ENCODE measurements at regions not wholly inside any gene's neighbourhood (a gene's known extent, or its start where the extent isn't known, plus 50 kb on each side); places are given as distances from the start of the nearest gene placed in this dataset.

- dilution Hi-C loops (cut with MboI; ENCODE audit: extremely low pct_ligation_motif_present, low sequenced_read_pairs) = no loop called here
- Histone ChIP-seq H2AFZ (ENCODE audit: low read depth, low read length) (no peak overlapping the region), H3K4me3 (replicated peaks in 1 of 3; ENCODE audit: insufficient read depth in 1 of 3, low read depth in 1 of 3, low read length in 3 of 3) (no peak overlapping the region), H3K4me1 (ENCODE audit: control insufficient read depth, extremely low read depth, insufficient read depth, low read length) (no peaks in the 10 kb centered on the region), H3K9me3 (replicated peaks; ENCODE audit: control insufficient read depth, insufficient read depth, low read length) (no peaks in the 10 kb centered on the region), H3K36me3 (ENCODE audit: control insufficient read depth in 2 of 2, extremely low read depth in 1 of 2, insufficient read depth in 2 of 2, low read length in 2 of 2) (no peaks in the 10 kb centered on the region), H3K79me2 (ENCODE audit: control insufficient read depth, insufficient read depth, low read length) (no peaks in the 10 kb centered on the region), H4K20me1 (replicated peaks; ENCODE audit: control insufficient read depth, extremely low read depth, insufficient read depth, low read length) (no peaks in the 10 kb centered on the region), H3K27me3 (ENCODE audit: control insufficient read depth in 2 of 2, insufficient read depth in 2 of 2, low read length in 2 of 2) (no peaks in the 10 kb centered on the region), H3K27ac (ENCODE audit: insufficient read depth, low read depth, low read length) (no peak overlapping the region), H3K9me1 (replicated peaks; ENCODE audit: control insufficient read depth, extremely low read depth, insufficient read depth, low read length) (no peaks in the 10 kb centered on the region), H3K4me2 (ENCODE audit: insufficient read depth, low read length) (no peak overlapping the region), H3K9ac (replicated peaks; ENCODE audit: extremely low read depth, insufficient read depth, low read length) (no peak overlapping the region)
- ChIA-PET CTCF (no interaction called here), POLR2A (no interaction called here)
- FAIRE-seq (no peak), DNase-seq (ENCODE audit: low read depth, low spot score) (no peak)
- intact Hi-C loops (cut with micrococcal nuclease) = no loop called here
- TF ChIP-seq MYC (IDR thresholded peaks at IDR 0.05; ENCODE audit: low read depth, low read length) (no peak), CTCF (IDR thresholded peaks at IDR 0.05; ENCODE audit: extremely low read depth in 1 of 2, insufficient read depth in 1 of 2, low read depth in 1 of 2, low read length in 2 of 2) (no peak), EZH2 (IDR thresholded peaks at IDR 0.05; ENCODE audit: borderline replicate concordance, low read depth, low read length, severe bottlenecking) (no peak)
- no TSS peak for BruUV-seq (replicated peaks)
Measured at GRCh38 chr5:168163966-168164365, 127.5 kb upstream of the WWC1 start.

GRCh38 chr5:168165221-168165914 lies 126.1 kb upstream of the WWC1 start:
- H3K4me2 ChIP-seq (ENCODE audit: insufficient read depth, low read length) = no peak overlapping the region
- no peak overlapping the region for H3K4me3 ChIP-seq (replicated peaks in 1 of 3; ENCODE audit: insufficient read depth in 1 of 3, low read depth in 1 of 3, low read length in 3 of 3)
- H4K20me1 ChIP-seq (replicated peaks; ENCODE audit: control insufficient read depth, extremely low read depth, insufficient read depth, low read length) = no peaks in the 10 kb centered on the region
- intact Hi-C loops (cut with micrococcal nuclease) (no loop called here), dilution Hi-C loops (cut with MboI; ENCODE audit: extremely low pct_ligation_motif_present, low sequenced_read_pairs) (no loop called here)
- H3K36me3 ChIP-seq (ENCODE audit: control insufficient read depth in 2 of 2, extremely low read depth in 1 of 2, insufficient read depth in 2 of 2, low read length in 2 of 2) = no peaks in the 10 kb centered on the region
- no peak overlapping the region for H3K27ac ChIP-seq (ENCODE audit: insufficient read depth, low read depth, low read length)
- BruUV-seq (replicated peaks) = no TSS peak
- no peaks in the 10 kb centered on the region for H3K79me2 ChIP-seq (ENCODE audit: control insufficient read depth, insufficient read depth, low read length)
- H3K4me1 ChIP-seq (ENCODE audit: control insufficient read depth, extremely low read depth, insufficient read depth, low read length) = no peaks in the 10 kb centered on the region
- no peak for TF ChIP-seq FOS (IDR thresholded peaks at IDR 0.05; ENCODE audit: borderline replicate concordance, insufficient read depth, low read length)
- no peak for TF ChIP-seq JUN (IDR thresholded peaks at IDR 0.05; ENCODE audit: borderline replicate concordance, insufficient read depth, insufficient read length, low read depth)
- TF ChIP-seq EZH2 (IDR thresholded peaks at IDR 0.05; ENCODE audit: borderline replicate concordance, low read depth, low read length, severe bottlenecking) = no peak
- no peak for TF ChIP-seq CTCF (IDR thresholded peaks at IDR 0.05; ENCODE audit: extremely low read depth in 1 of 2, insufficient read depth in 1 of 2, low read depth in 1 of 2, low read length in 2 of 2)
- no peak for TF ChIP-seq MAX (IDR thresholded peaks at IDR 0.05; ENCODE audit: insufficient read depth, insufficient read length)
- no peaks in the 10 kb centered on the region for H3K9me3 ChIP-seq (replicated peaks; ENCODE audit: control insufficient read depth, insufficient read depth, low read length)
- CTCF ChIA-PET = no interaction called here
- H3K27me3 ChIP-seq (ENCODE audit: control insufficient read depth in 2 of 2, insufficient read depth in 2 of 2, low read length in 2 of 2) = no peaks in the 10 kb centered on the region
- H3K9me1 ChIP-seq (replicated peaks; ENCODE audit: control insufficient read depth, extremely low read depth, insufficient read depth, low read length) = no peaks in the 10 kb centered on the region
- H3K9ac ChIP-seq (replicated peaks; ENCODE audit: extremely low read depth, insufficient read depth, low read length) = no peak overlapping the region
- DNase-seq (ENCODE audit: low read depth, low spot score) (no peak), FAIRE-seq (no peak)
- no peak overlapping the region for H2AFZ ChIP-seq (ENCODE audit: low read depth, low read length)
- POLR2A ChIA-PET = no interaction called here

Measured in endothelial cell of umbilical vein (primary cell).